ENCODE measurements at regions not wholly inside any gene's neighbourhood (a gene's known extent, or its start where the extent isn't known, plus 50 kb on each side); places are given as distances from the start of the nearest gene placed in this dataset.

- H3K14ac ChIP-seq (ENCODE audit: low read length): no peak overlapping the region
- H3K79me1 ChIP-seq (ENCODE audit: low read depth, low read length): no peaks in the 10 kb centered on the region
- H2AK5ac ChIP-seq (ENCODE audit: low read depth, low read length): no peak overlapping the region
- H3K4me1 ChIP-seq (ENCODE audit: control insufficient read depth in 2 of 2, insufficient read depth in 1 of 2, low read depth in 1 of 2, low read length in 2 of 2): no peaks in the 10 kb centered on the region
- no peaks in the 10 kb centered on the region for H3K27me3 ChIP-seq (ENCODE audit: control insufficient read depth in 3 of 3, insufficient read depth in 3 of 3, low read depth in 1 of 3, low read length in 3 of 3)
- H2BK15ac ChIP-seq (ENCODE audit: low read length): no peak overlapping the region
- H4K91ac ChIP-seq (ENCODE audit: low read depth, low read length, poor library complexity): no peak overlapping the region
- no peak overlapping the region for H3K4ac ChIP-seq (ENCODE audit: low read length)
- H2BK12ac ChIP-seq (ENCODE audit: low read length): no peak overlapping the region
- H3K4me2 ChIP-seq (ENCODE audit: insufficient read depth, low read length, poor library complexity, severe bottlenecking): no peak overlapping the region
- no CpG with 5 or more reads among the region's 2 CpGs for WGBS, 2 donors (ENCODE audit: extremely low coverage in 2 of 2, insufficient read length in 2 of 2, insufficient replicate concordance in 1 of 2)
- H3K9ac ChIP-seq (ENCODE audit: low read depth, low read length, poor library complexity): no peak overlapping the region
- DNase-seq (ENCODE audit: low spot score): no peak
- no peak overlapping the region for H2BK120ac ChIP-seq (ENCODE audit: low read depth, low read length)
- H3K36me3 ChIP-seq (replicated peaks in 1 of 2; ENCODE audit: control insufficient read depth in 2 of 2, insufficient read depth in 2 of 2, low read length in 2 of 2): no peaks in the 10 kb centered on the region
- no peak overlapping the region for H3K4me3 ChIP-seq (ENCODE audit: low read length in 2 of 2)
- no peak overlapping the region for H4K8ac ChIP-seq (ENCODE audit: low read depth, low read length)
- H2BK5ac ChIP-seq (ENCODE audit: low read length): no peak overlapping the region
- no peak overlapping the region for H3K23ac ChIP-seq (ENCODE audit: low read depth, low read length, poor library complexity)
- H3K27ac ChIP-seq (replicated peaks; ENCODE audit: low read length): no peak overlapping the region
- H3K9me3 ChIP-seq (replicated peaks in 1 of 2; ENCODE audit: control insufficient read depth in 2 of 2, insufficient read depth in 1 of 2, low read depth in 1 of 2, low read length in 2 of 2): no peaks in the 10 kb centered on the region
- no peak overlapping the region for H2AFZ ChIP-seq (ENCODE audit: low read length)
- no peak overlapping the region for H3K18ac ChIP-seq (ENCODE audit: low read length)
These were observed 83.3 kb upstream of the VCX2 start for GRCh38 chrX:8254401-8254800.

GRCh38 chrX:8272821-8273220 lies 101.8 kb upstream of the VCX2 start:
- Histone ChIP-seq H2AFZ (ENCODE audit: low read length) (no peak overlapping the region), H3K14ac (ENCODE audit: low read length) (no peak overlapping the region), H4K8ac (ENCODE audit: low read depth, low read length) (no peak overlapping the region), H3K9ac (ENCODE audit: low read depth, low read length, poor library complexity) (no peak overlapping the region), H2BK120ac (ENCODE audit: low read depth, low read length) (no peak overlapping the region), H4K91ac (ENCODE audit: low read depth, low read length, poor library complexity) (no peak overlapping the region), H3K18ac (ENCODE audit: low read length) (no peak overlapping the region), H3K36me3 (replicated peaks in 1 of 2; ENCODE audit: control insufficient read depth in 2 of 2, insufficient read depth in 2 of 2, low read length in 2 of 2) (no peaks in the 10 kb centered on the region), H3K27me3 (ENCODE audit: control insufficient read depth in 3 of 3, insufficient read depth in 3 of 3, low read depth in 1 of 3, low read length in 3 of 3) (no peaks in the 10 kb centered on the region), H3K9me3 (replicated peaks in 1 of 2; ENCODE audit: control insufficient read depth in 2 of 2, insufficient read depth in 1 of 2, low read depth in 1 of 2, low read length in 2 of 2) (no peaks in the 10 kb centered on the region), H3K4me1 (ENCODE audit: control insufficient read depth in 2 of 2, insufficient read depth in 1 of 2, low read depth in 1 of 2, low read length in 2 of 2) (no peaks in the 10 kb centered on the region), H2BK12ac (ENCODE audit: low read length) (no peak overlapping the region), H2BK5ac (ENCODE audit: low read length) (no peak overlapping the region), H3K4me3 (ENCODE audit: low read length in 2 of 2) (no peak overlapping the region), H2BK15ac (ENCODE audit: low read length) (no peak overlapping the region), H3K79me1 (ENCODE audit: low read depth, low read length) (no peaks in the 10 kb centered on the region), H3K4me2 (ENCODE audit: insufficient read depth, low read length, poor library complexity, severe bottlenecking) (no peak overlapping the region), H3K23ac (ENCODE audit: low read depth, low read length, poor library complexity) (no peak overlapping the region), H3K4ac (ENCODE audit: low read length) (no peak overlapping the region), H3K27ac (replicated peaks; ENCODE audit: low read length) (no peak overlapping the region), H2AK5ac (ENCODE audit: low read depth, low read length) (no peak overlapping the region)
- no peak for DNase-seq (ENCODE audit: low spot score)
- WGBS, 2 donors (ENCODE audit: extremely low coverage in 2 of 2, insufficient read length in 2 of 2, insufficient replicate concordance in 1 of 2): no CpG with 5 or more reads among the region's 4 CpGs

GRCh38 chrX:8273451-8273895 lies 102.4 kb upstream of the VCX2 start:
- Histone ChIP-seq H3K4ac (ENCODE audit: low read length) (no peak overlapping the region), H4K91ac (ENCODE audit: low read depth, low read length, poor library complexity) (no peak overlapping the region), H2BK15ac (ENCODE audit: low read length) (no peak overlapping the region), H3K27ac (replicated peaks; ENCODE audit: low read length) (no peak overlapping the region), H3K23ac (ENCODE audit: low read depth, low read length, poor library complexity) (no peak overlapping the region), H3K36me3 (replicated peaks in 1 of 2; ENCODE audit: control insufficient read depth in 2 of 2, insufficient read depth in 2 of 2, low read length in 2 of 2) (no peaks in the 10 kb centered on the region), H3K14ac (ENCODE audit: low read length) (no peak overlapping the region), H3K9ac (ENCODE audit: low read depth, low read length, poor library complexity) (no peak overlapping the region), H2BK12ac (ENCODE audit: low read length) (no peak overlapping the region), H3K18ac (ENCODE audit: low read length) (no peak overlapping the region), H2AFZ (ENCODE audit: low read length) (no peak overlapping the region), H3K4me3 (ENCODE audit: low read length in 2 of 2) (no peak overlapping the region), H3K79me1 (ENCODE audit: low read depth, low read length) (no peaks in the 10 kb centered on the region), H3K9me3 (replicated peaks in 1 of 2; ENCODE audit: control insufficient read depth in 2 of 2, insufficient read depth in 1 of 2, low read depth in 1 of 2, low read length in 2 of 2) (no peaks in the 10 kb centered on the region), H2AK5ac (ENCODE audit: low read depth, low read length) (no peak overlapping the region), H4K8ac (ENCODE audit: low read depth, low read length) (no peak overlapping the region), H3K27me3 (ENCODE audit: control insufficient read depth in 3 of 3, insufficient read depth in 3 of 3, low read depth in 1 of 3, low read length in 3 of 3) (no peaks in the 10 kb centered on the region), H3K4me1 (ENCODE audit: control insufficient read depth in 2 of 2, insufficient read depth in 1 of 2, low read depth in 1 of 2, low read length in 2 of 2) (no peaks in the 10 kb centered on the region), H2BK5ac (ENCODE audit: low read length) (no peak overlapping the region), H2BK120ac (ENCODE audit: low read depth, low read length) (no peak overlapping the region), H3K4me2 (ENCODE audit: insufficient read depth, low read length, poor library complexity, severe bottlenecking) (no peak overlapping the region)
- no peak for DNase-seq (ENCODE audit: low spot score)
- WGBS, 2 donors (ENCODE audit: extremely low coverage in 2 of 2, insufficient read length in 2 of 2, insufficient replicate concordance in 1 of 2): no CpG with 5 or more reads among the region's 5 CpGs

GRCh38 chrX:8274170-8274569 lies 103.1 kb upstream of the VCX2 start:
- H3K79me1 ChIP-seq (ENCODE audit: low read depth, low read length): no peaks in the 10 kb centered on the region
- H3K27me3 ChIP-seq (ENCODE audit: control insufficient read depth in 3 of 3, insufficient read depth in 3 of 3, low read depth in 1 of 3, low read length in 3 of 3): no peaks in the 10 kb centered on the region
- H3K4me2 ChIP-seq (ENCODE audit: insufficient read depth, low read length, poor library complexity, severe bottlenecking): no peak overlapping the region
- H4K91ac ChIP-seq (ENCODE audit: low read depth, low read length, poor library complexity): no peak overlapping the region
- no peak overlapping the region for H3K4me3 ChIP-seq (ENCODE audit: low read length in 2 of 2)
- H2AFZ ChIP-seq (ENCODE audit: low read length): no peak overlapping the region
- H3K36me3 ChIP-seq (replicated peaks in 1 of 2; ENCODE audit: control insufficient read depth in 2 of 2, insufficient read depth in 2 of 2, low read length in 2 of 2): no peaks in the 10 kb centered on the region
- WGBS, 2 donors (ENCODE audit: extremely low coverage in 2 of 2, insufficient read length in 2 of 2, insufficient replicate concordance in 1 of 2): no CpG with 5 or more reads among the region's 2 CpGs
- no peak overlapping the region for H2BK120ac ChIP-seq (ENCODE audit: low read depth, low read length)
- H2BK15ac ChIP-seq (ENCODE audit: low read length): no peak overlapping the region
- no peaks in the 10 kb centered on the region for H3K4me1 ChIP-seq (ENCODE audit: control insufficient read depth in 2 of 2, insufficient read depth in 1 of 2, low read depth in 1 of 2, low read length in 2 of 2)
- H3K4ac ChIP-seq (ENCODE audit: low read length): no peak overlapping the region
- H3K23ac ChIP-seq (ENCODE audit: low read depth, low read length, poor library complexity): no peak overlapping the region
- DNase-seq (ENCODE audit: low spot score): no peak
- H3K9me3 ChIP-seq (replicated peaks in 1 of 2; ENCODE audit: control insufficient read depth in 2 of 2, insufficient read depth in 1 of 2, low read depth in 1 of 2, low read length in 2 of 2): no peaks in the 10 kb centered on the region
- no peak overlapping the region for H4K8ac ChIP-seq (ENCODE audit: low read depth, low read length)
- H3K14ac ChIP-seq (ENCODE audit: low read length): no peak overlapping the region
- no peak overlapping the region for H3K9ac ChIP-seq (ENCODE audit: low read depth, low read length, poor library complexity)
- no peak overlapping the region for H3K18ac ChIP-seq (ENCODE audit: low read length)
- H2BK12ac ChIP-seq (ENCODE audit: low read length): no peak overlapping the region
- H2BK5ac ChIP-seq (ENCODE audit: low read length): no peak overlapping the region
- H3K27ac ChIP-seq (replicated peaks; ENCODE audit: low read length): no peak overlapping the region
- H2AK5ac ChIP-seq (ENCODE audit: low read depth, low read length): no peak overlapping the region
